ENCODE measurements at regions not wholly inside any gene's neighbourhood (a gene's known extent, or its start where the extent isn't known, plus 50 kb on each side); places are given as distances from the start of the nearest gene placed in this dataset.
A peak's percentile ranks its signal among the peaks of the same experiment; 100 is the strongest.

DNA sequence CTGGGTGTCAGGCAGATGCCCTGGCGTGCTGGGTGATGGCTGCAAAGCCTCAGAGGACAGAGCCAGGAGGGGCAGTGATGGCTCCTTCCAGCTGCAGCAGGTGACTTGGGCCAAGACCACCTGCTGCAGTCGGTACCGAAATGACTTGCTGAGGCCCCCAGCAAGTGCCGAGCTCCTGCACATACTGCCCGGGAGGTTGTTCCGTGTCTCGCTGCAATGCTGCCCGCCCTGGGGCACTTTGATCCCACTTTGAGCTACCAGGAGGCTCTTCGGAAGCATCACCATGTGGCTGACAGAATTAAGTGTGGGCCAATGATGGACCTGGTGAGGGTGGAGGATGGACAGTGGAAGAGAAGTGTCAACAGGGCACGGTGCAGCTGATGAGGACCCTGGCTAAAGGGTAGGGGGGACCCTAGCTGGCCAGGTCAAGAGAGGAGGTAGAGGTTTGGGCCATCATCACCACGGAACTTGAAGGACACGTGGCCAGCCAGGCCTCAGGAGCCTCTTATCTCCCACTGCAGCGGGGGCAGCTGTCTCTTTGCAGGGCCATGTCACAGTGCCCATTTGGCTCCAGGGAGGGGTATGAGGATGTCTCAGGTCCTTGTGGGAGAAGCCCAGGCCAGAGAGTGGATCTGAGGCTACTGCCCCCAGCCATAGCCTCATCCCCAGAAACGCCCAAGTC, 51.1 kb upstream of the NANOS1 start:
- Mint-ChIP-seq H3K36me3 (ENCODE audit: low read depth) (no peaks in the 10 kb centered on the region), H3K4me3 (no peak overlapping the region), H3K27ac (peak overlapping the region; percentile 39), H3K27me3 (peaks cover 6% of the 10 kb centered on the region), H3K4me1 (no peaks in the 10 kb centered on the region)
- DNase-seq (no peak), ATAC-seq (no peak)
- H3K9me3 ChIP-seq (ENCODE audit: control insufficient read depth, low read length, poor library complexity, severe bottlenecking): no peaks in the 10 kb centered on the region

DNA sequence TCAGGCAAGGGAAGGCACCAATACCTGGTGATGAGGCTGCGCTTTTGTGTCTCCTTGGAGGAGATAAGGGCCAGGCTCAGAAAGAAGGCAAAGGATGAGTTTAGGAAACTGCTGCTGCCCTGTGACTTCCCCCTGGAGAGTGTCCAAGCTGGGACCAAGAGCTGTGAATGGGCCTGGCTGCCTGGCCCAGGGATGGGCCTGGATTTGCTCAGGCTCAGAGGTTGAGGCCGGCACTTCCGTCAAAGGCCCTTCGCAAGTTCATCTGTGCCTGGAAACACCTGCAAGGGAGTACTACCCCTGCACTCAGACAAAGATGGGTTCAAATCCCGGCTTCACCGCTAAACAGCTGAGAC, 50.5 kb upstream of the NANOS1 start:
- ATAC-seq (no peak), DNase-seq (no peak)
- no peaks in the 10 kb centered on the region for H3K9me3 ChIP-seq (ENCODE audit: control insufficient read depth, low read length, poor library complexity, severe bottlenecking)
- Mint-ChIP-seq H3K4me1 (no peaks in the 10 kb centered on the region), H3K36me3 (ENCODE audit: low read depth) (no peaks in the 10 kb centered on the region), H3K27me3 (peaks cover 6% of the 10 kb centered on the region), H3K27ac (peak overlapping the region; percentile 39), H3K4me3 (no peak overlapping the region)

- no peak for ATAC-seq
- no peaks in the 10 kb centered on the region for H3K9me3 ChIP-seq (ENCODE audit: control insufficient read depth, low read length, poor library complexity, severe bottlenecking)
- no peaks in the 10 kb centered on the region for H3K4me1 Mint-ChIP-seq
- no peak overlapping the region for H3K4me3 Mint-ChIP-seq
- peaks cover 6% of the 10 kb centered on the region for H3K27me3 Mint-ChIP-seq
- H3K27ac Mint-ChIP-seq: no peak overlapping the region
- H3K36me3 Mint-ChIP-seq (ENCODE audit: low read depth): no peaks in the 10 kb centered on the region
- no peak for DNase-seq
Observed at GRCh38 chr10:118979661-118980060, 49.9 kb upstream of the NANOS1 start.
